HL-60 (cell line): ENCODE measurements at regions not wholly inside any gene's neighbourhood (a gene's known extent, or its start where the extent isn't known, plus 50 kb on each side); places are given as distances from the start of the nearest gene placed in this dataset.
"Not testable (repeated sequence)": the region's sequence is repeated elsewhere in the genome, so short reads cannot be mapped to it uniquely, and the experiment has no call there.

Experiments used
- GABPA ChIP-seq: IDR thresholded peaks from 2 replicates; pipeline ENCODE4 v1.6.1; 2012; ENCODE audit warnings: low read depth
- POLR2AphosphoS5 ChIP-seq: IDR thresholded peaks from 2 replicates; pipeline ENCODE4 v1.6.1; 2012; ENCODE audit warnings: low read depth
- TF ChIP-seq, protein P1 (sequence below): IDR thresholded peaks from one replicate; pipeline ENCODE4 v1.5.1; 2011; ENCODE audit warnings: low read length, control low read depth, inconsistent platforms; ENCODE audit not compliant: insufficient read depth

DNA sequence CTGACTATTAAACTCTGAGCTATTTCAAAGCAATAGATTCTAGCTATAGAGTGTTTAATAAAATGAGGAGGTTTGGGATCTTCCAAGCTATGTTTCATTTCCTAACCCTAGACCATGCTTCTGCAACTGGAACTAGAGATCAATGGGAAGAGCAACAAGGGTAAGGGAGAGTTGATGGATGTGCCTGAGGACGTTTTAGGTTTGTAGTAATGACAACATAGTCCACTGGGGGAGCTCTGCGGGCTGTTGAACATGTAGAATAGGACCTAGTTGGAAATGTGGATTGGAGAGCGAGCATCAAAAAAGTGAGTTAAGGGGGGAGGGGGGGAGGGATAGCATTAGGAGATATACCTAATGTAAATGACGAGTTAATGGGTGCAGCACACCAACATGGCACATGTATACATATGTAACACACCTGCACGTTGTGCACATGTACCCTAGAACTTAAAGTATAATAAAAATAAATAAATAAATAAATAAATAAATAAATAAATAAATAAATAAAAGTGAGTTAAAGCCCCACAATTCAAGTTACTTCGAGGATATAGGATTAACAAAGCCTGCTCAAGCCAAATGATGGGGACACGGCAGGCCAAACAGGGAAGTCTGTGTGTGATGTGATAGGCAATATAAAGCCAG lies 165.7 kb upstream of the HES1 start:
- TF ChIP-seq, protein P1, sequence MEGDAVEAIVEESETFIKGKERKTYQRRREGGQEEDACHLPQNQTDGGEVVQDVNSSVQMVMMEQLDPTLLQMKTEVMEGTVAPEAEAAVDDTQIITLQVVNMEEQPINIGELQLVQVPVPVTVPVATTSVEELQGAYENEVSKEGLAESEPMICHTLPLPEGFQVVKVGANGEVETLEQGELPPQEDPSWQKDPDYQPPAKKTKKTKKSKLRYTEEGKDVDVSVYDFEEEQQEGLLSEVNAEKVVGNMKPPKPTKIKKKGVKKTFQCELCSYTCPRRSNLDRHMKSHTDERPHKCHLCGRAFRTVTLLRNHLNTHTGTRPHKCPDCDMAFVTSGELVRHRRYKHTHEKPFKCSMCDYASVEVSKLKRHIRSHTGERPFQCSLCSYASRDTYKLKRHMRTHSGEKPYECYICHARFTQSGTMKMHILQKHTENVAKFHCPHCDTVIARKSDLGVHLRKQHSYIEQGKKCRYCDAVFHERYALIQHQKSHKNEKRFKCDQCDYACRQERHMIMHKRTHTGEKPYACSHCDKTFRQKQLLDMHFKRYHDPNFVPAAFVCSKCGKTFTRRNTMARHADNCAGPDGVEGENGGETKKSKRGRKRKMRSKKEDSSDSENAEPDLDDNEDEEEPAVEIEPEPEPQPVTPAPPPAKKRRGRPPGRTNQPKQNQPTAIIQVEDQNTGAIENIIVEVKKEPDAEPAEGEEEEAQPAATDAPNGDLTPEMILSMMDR, result peak; percentile 41
- not testable (repeated sequence) for TF ChIP-seq POLR2AphosphoS5, GABPA
